ENCODE measurements at regions not wholly inside any gene's neighbourhood (a gene's known extent, or its start where the extent isn't known, plus 50 kb on each side); places are given as distances from the start of the nearest gene placed in this dataset.

- Histone ChIP-seq H3K4me3 (no peak overlapping the region), H3K27ac (no peak overlapping the region), H3K4me1 (no peaks in the 10 kb centered on the region), H3K36me3 (no peaks in the 10 kb centered on the region), H3K9me3 (no peaks in the 10 kb centered on the region), H3K27me3 (no peaks in the 10 kb centered on the region)
- no peak for DNase-seq
- TF ChIP-seq POLR2AphosphoS5 (IDR thresholded peaks at IDR 0.05) (no peak), POLR2A (IDR thresholded peaks at IDR 0.05) (no peak)
- 77 to 83% methylated on average over 1 of the region's 1 CpG for WGBS, 2 donors
- intact Hi-C loops (cut with DNase I), result no loop called here
Observed at GRCh38 chr4:136920092-136920881, 612.0 kb downstream of the PCDH18 start.

- intact Hi-C loops (cut with DNase I), result no loop called here
- Histone ChIP-seq H3K36me3 (no peaks in the 10 kb centered on the region), H3K9me3 (no peaks in the 10 kb centered on the region), H3K27ac (no peak overlapping the region), H3K4me3 (no peak overlapping the region), H3K4me1 (no peaks in the 10 kb centered on the region), H3K27me3 (no peaks in the 10 kb centered on the region)
- TF ChIP-seq CTCF (IDR thresholded peaks at IDR 0.05) (no peak), POLR2A (IDR thresholded peaks at IDR 0.05) (no peak), EP300 (IDR thresholded peaks at IDR 0.05) (no peak), POLR2AphosphoS5 (IDR thresholded peaks at IDR 0.05) (no peak)
- no peak for DNase-seq
- 85 to 95% methylated on average over 4 of the region's 4 CpGs for WGBS, 2 donors
Observed at GRCh38 chr4:136918772-136919171, 613.5 kb downstream of the PCDH18 start.

- WGBS, 2 donors, result 15 to 56% methylated on average over 5 of the region's 5 CpGs
- no peaks in the 10 kb centered on the region for H3K36me3 ChIP-seq
- DNase-seq, result no peak
Observed at GRCh38 chr4:136917312-136918110, 614.8 kb downstream of the PCDH18 start.

GRCh38 chr4:136909626-136910025, 622.7 kb downstream of the PCDH18 start:
- 41 to 73% methylated on average over 3 of the region's 3 CpGs for WGBS, 2 donors
- Histone ChIP-seq H3K27me3 (no peaks in the 10 kb centered on the region), H3K9me3 (no peaks in the 10 kb centered on the region), H3K27ac (no peak overlapping the region), H3K4me1 (no peaks in the 10 kb centered on the region), H3K36me3 (no peaks in the 10 kb centered on the region), H3K4me3 (no peak overlapping the region)
- no peak for DNase-seq
- TF ChIP-seq POLR2AphosphoS5 (IDR thresholded peaks at IDR 0.05), result no peak
- no peak for TF ChIP-seq EP300 (IDR thresholded peaks at IDR 0.05)
- TF ChIP-seq CTCF (IDR thresholded peaks at IDR 0.05), result no peak
- TF ChIP-seq POLR2A (IDR thresholded peaks at IDR 0.05), result no peak
- intact Hi-C loops (cut with DNase I), result no loop called here

More at GRCh38 chr4:136917312-136918110, 614.8 kb downstream of the PCDH18 start:
- Histone ChIP-seq H3K27ac (no peak overlapping the region), H3K27me3 (no peaks in the 10 kb centered on the region), H3K4me3 (no peak overlapping the region), H3K4me1 (no peaks in the 10 kb centered on the region), H3K9me3 (no peaks in the 10 kb centered on the region)
- TF ChIP-seq EP300 (IDR thresholded peaks at IDR 0.05) (no peak), CTCF (IDR thresholded peaks at IDR 0.05) (no peak), POLR2AphosphoS5 (IDR thresholded peaks at IDR 0.05) (no peak)
- intact Hi-C loops (cut with DNase I), result no loop called here

GRCh38 chr4:136908122-136908521, 624.2 kb downstream of the PCDH18 start:
- H3K4me3 ChIP-seq, result no peak overlapping the region
- WGBS, 2 donors, result 59 to 63% methylated on average over 2 of the region's 2 CpGs
- no peak for TF ChIP-seq POLR2A (IDR thresholded peaks at IDR 0.05)
- TF ChIP-seq CTCF (IDR thresholded peaks at IDR 0.05), result no peak
- TF ChIP-seq POLR2AphosphoS5 (IDR thresholded peaks at IDR 0.05), result no peak
- no peak for TF ChIP-seq EP300 (IDR thresholded peaks at IDR 0.05)
- no peaks in the 10 kb centered on the region for H3K36me3 ChIP-seq
- intact Hi-C loops (cut with DNase I), result no loop called here
- no peak overlapping the region for H3K27ac ChIP-seq
- no peak for DNase-seq
- no peaks in the 10 kb centered on the region for H3K9me3 ChIP-seq
- H3K27me3 ChIP-seq, result no peaks in the 10 kb centered on the region
- no peaks in the 10 kb centered on the region for H3K4me1 ChIP-seq
